ENCODE measurements at regions not wholly inside any gene's neighbourhood (a gene's known extent, or its start where the extent isn't known, plus 50 kb on each side); places are given as distances from the start of the nearest gene placed in this dataset.

GRCh38 chr11:56932572-56933220, 56.0 kb upstream of the OR5AK2 start:
- DNase-seq, result no peak

- no peak for DNase-seq
These were observed 65.6 kb upstream of the OR5AK2 start for GRCh38 chr11:56923116-56923515.

GRCh38 chr11:56922421-56922820, 66.3 kb upstream of the OR5AK2 start:
- no peak for DNase-seq

GRCh38 chr11:56917708-56918400, 70.9 kb upstream of the OR5AK2 start:
- DNase-seq, result no peak

- no peak for DNase-seq
These were observed 72.1 kb upstream of the OR5AK2 start for GRCh38 chr11:56916587-56916986.

- DNase-seq, result no peak
These were observed 72.6 kb upstream of the OR5AK2 start for GRCh38 chr11:56916162-56916561.

GRCh38 chr11:56911312-56911711, 77.4 kb upstream of the OR5AK2 start:
- DNase-seq, result no peak

GRCh38 chr11:56910785-56911184, 77.9 kb upstream of the OR5AK2 start:
- DNase-seq, result no peak

GRCh38 chr11:56910046-56910773, 78.5 kb upstream of the OR5AK2 start:
- DNase-seq, result no peak

- DNase-seq, result no peak
These were observed 79.2 kb upstream of the OR5AK2 start for GRCh38 chr11:56909563-56909962.

- DNase-seq, result no peak
These were observed 79.6 kb upstream of the OR5AK2 start for GRCh38 chr11:56909080-56909479.

- no peak for DNase-seq
These were observed 82.0 kb upstream of the OR5AK2 start for GRCh38 chr11:56906683-56907148.

- no peak for DNase-seq
These were observed 82.8 kb upstream of the OR5AK2 start for GRCh38 chr11:56905936-56906335.

- DNase-seq, result no peak
These were observed 83.3 kb upstream of the OR5AK2 start for GRCh38 chr11:56905442-56905841.

- DNase-seq, result no peak
These were observed 89.9 kb upstream of the OR5AK2 start for GRCh38 chr11:56898856-56899255.

GRCh38 chr11:56890584-56891305, 98.0 kb upstream of the OR5AK2 start:
- no peak for DNase-seq

GRCh38 chr11:56889986-56890385, 98.7 kb upstream of the OR5AK2 start:
- no peak for DNase-seq

- DNase-seq, result no peak
These were observed 100.8 kb upstream of the OR5AK2 start for GRCh38 chr11:56887940-56888339.

GRCh38 chr11:56886455-56886854, 102.3 kb upstream of the OR5AK2 start:
- DNase-seq, result no peak

GRCh38 chr11:56885854-56886253, 102.9 kb upstream of the OR5AK2 start:
- no peak for DNase-seq

GRCh38 chr11:56885177-56885576, 103.5 kb upstream of the OR5AK2 start:
- DNase-seq, result no peak

GRCh38 chr11:56883371-56883987, 105.2 kb upstream of the OR5AK2 start:
- DNase-seq, result no peak
